ENCODE measurements at regions not wholly inside any gene's neighbourhood (a gene's known extent, or its start where the extent isn't known, plus 50 kb on each side); places are given as distances from the start of the nearest gene placed in this dataset.

DNA sequence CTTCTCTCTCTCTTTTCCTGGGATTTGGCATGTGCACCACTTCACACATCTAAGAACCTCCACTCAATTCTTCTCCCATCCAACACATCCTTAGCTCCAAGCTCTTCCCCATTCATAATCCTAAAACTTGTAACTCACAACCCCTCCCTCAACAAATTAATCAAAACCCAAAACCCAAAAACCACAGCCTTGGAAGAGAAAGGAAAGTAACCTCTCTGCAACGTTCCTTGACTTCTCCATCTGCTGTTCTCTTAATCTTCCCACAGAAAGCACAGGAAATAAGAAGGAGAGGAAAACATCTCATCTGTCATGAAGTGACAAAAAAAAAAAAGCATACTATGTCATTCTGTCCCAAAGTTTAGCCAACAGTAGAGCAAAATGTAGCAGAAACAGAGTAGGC lies 66.2 kb downstream of the DRD1 start:
- no peaks in the 10 kb centered on the region for H3K36me3 ChIP-seq
- H3K9me3 ChIP-seq: no peaks in the 10 kb centered on the region
- no peaks in the 10 kb centered on the region for H3K27me3 ChIP-seq
- no peaks in the 10 kb centered on the region for H3K4me1 ChIP-seq
- no peak overlapping the region for H3K27ac ChIP-seq
- DNase-seq: no peak
- TF ChIP-seq CTCF (IDR thresholded peaks at IDR 0.05) (no peak), POLR2A (IDR thresholded peaks at IDR 0.05) (no peak)
- no peak overlapping the region for H3K4me3 ChIP-seq

DNA sequence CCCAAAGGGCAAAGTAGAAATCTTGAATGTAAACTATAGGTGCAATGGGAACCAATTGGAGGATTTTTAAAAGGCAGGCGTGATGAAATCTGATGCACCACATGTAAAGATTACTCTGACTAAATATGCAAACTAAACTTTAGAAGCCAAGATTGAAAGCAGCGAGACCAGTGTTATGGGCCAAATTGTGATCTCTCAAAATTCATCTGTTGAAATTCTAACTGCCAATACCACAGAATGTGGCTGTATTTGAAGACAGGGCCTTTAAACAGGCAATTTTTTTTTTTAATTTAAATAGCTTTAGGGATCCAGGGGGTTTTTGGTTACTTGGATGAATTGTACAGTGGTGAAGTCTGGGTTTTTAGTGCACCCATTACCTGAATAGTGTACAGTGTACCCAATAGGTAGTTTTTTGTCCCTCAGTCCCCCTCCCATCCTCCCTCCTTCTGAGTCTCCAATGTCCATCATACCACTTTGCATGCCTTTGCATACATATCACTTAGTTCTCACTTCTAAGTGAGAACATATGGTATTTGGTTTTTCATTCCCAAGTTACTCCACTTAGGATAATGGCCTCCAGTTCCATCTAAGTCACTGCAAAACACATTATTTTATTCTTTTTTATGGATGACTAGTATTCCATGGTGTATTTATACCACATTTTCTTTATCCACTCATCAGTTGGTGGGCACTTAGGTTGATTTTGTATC lies 69.7 kb downstream of the DRD1 start:
- no peaks in the 10 kb centered on the region for H3K4me1 ChIP-seq
- H3K27me3 ChIP-seq: no peaks in the 10 kb centered on the region
- H3K36me3 ChIP-seq: no peaks in the 10 kb centered on the region
- H3K9me3 ChIP-seq: no peaks in the 10 kb centered on the region
- H3K27ac ChIP-seq: no peak overlapping the region
- no peak overlapping the region for H3K4me3 ChIP-seq
- TF ChIP-seq POLR2A (IDR thresholded peaks at IDR 0.05): no peak
- no peak for DNase-seq

DNA sequence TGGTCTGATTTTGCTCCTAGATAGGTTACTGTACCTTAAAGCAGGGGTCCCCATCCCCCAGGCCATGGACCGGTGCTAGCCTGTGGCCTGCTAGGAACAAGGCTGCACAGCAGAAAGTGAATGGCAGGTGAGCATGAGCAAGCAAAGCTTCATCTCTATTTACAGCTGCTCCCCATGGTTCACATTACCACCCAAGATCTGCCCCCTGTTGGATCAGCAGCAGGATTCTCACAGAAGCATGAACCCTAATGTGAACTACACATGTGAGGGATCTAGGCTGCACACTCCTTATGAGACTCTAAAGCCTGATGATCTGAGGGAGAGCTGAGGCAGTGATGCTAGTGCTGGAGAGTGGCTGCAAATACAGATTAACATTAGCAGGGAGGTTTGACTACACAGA lies 78.1 kb downstream of the DRD1 start:
- DNase-seq: no peak
- Histone ChIP-seq H3K36me3 (no peaks in the 10 kb centered on the region), H3K4me3 (no peak overlapping the region), H3K27ac (no peak overlapping the region), H3K4me1 (no peaks in the 10 kb centered on the region), H3K27me3 (no peaks in the 10 kb centered on the region), H3K9me3 (no peaks in the 10 kb centered on the region)
- TF ChIP-seq CTCF (IDR thresholded peaks at IDR 0.05) (no peak), POLR2A (IDR thresholded peaks at IDR 0.05) (no peak)

DNA sequence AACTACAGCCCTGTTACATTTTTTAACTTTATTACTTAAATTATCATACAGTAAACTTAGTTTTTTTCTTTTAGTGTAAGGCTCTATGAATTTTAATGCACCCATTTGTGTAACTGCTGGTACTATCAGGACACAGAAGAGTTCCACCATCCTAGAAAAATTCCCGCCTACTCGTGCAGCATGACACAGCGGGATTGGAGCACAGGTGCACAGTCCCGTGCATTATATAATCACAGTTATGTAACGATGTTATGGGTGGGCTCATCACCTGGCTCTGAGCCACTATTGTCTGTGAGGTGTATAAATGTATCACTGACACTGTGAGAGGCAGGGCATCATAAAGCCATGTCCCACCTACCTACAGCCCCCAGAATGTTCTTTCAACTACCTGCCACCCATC lies 80.7 kb downstream of the DRD1 start:
- TF ChIP-seq CTCF (IDR thresholded peaks at IDR 0.05): no peak
- TF ChIP-seq POLR2A (IDR thresholded peaks at IDR 0.05): no peak
- Histone ChIP-seq H3K4me1 (no peaks in the 10 kb centered on the region), H3K36me3 (no peaks in the 10 kb centered on the region), H3K27ac (no peak overlapping the region), H3K27me3 (no peaks in the 10 kb centered on the region), H3K4me3 (no peak overlapping the region), H3K9me3 (no peaks in the 10 kb centered on the region)
- DNase-seq: no peak

- no peak for DNase-seq
- H3K27me3 ChIP-seq: no peaks in the 10 kb centered on the region
- H3K9me3 ChIP-seq: no peaks in the 10 kb centered on the region
- no peak overlapping the region for H3K27ac ChIP-seq
- H3K4me3 ChIP-seq: no peak overlapping the region
- no peak for TF ChIP-seq POLR2A (IDR thresholded peaks at IDR 0.05)
- H3K36me3 ChIP-seq: no peaks in the 10 kb centered on the region
- H3K4me1 ChIP-seq: no peaks in the 10 kb centered on the region
Observed at GRCh38 chr5:175357995-175358394, 86.0 kb downstream of the DRD1 start.

DNA sequence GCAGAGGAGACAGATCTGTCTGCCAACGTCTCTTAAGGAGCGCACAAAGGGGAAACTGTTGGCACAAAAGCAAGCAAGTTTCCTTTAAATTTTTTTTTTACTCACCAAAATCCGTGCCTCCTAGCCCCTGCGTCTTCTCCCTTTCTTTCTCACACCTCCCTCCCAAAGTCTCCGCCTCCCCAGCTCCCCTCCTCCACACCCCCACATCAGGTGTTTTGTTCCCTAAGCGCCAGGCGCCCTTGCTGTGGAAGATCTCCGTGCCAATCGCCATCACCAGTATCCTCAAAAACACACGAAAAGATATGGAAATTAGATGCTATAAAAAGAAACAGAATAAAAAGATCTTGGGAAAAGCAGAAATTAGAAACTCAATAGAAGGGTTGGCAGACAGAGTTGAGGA lies 87.6 kb downstream of the DRD1 start:
- Histone ChIP-seq H3K9me3 (no peaks in the 10 kb centered on the region), H3K36me3 (no peaks in the 10 kb centered on the region), H3K4me1 (no peaks in the 10 kb centered on the region), H3K4me3 (no peak overlapping the region), H3K27ac (no peak overlapping the region), H3K27me3 (no peaks in the 10 kb centered on the region)
- TF ChIP-seq CTCF (IDR thresholded peaks at IDR 0.05): no peak
- TF ChIP-seq POLR2A (IDR thresholded peaks at IDR 0.05): no peak
- no peak for DNase-seq

- Histone ChIP-seq H3K27ac (no peak overlapping the region), H3K4me3 (no peak overlapping the region), H3K27me3 (no peaks in the 10 kb centered on the region), H3K4me1 (no peaks in the 10 kb centered on the region), H3K9me3 (no peaks in the 10 kb centered on the region), H3K36me3 (no peaks in the 10 kb centered on the region)
- DNase-seq: no peak
- TF ChIP-seq POLR2A (IDR thresholded peaks at IDR 0.05) (no peak), CTCF (IDR thresholded peaks at IDR 0.05) (no peak)
Observed at GRCh38 chr5:175354964-175355363, 89.0 kb downstream of the DRD1 start.

Measured in Peyer's patch (tissue), 4 donors.